RWPE2 (cell line): ENCODE measurements at regions not wholly inside any gene's neighbourhood (a gene's known extent, or its start where the extent isn't known, plus 50 kb on each side); places are given as distances from the start of the nearest gene placed in this dataset.

ENCODE experiments used
- ATAC-seq: fragments of 200-7000 bp; cut with Tn5 transposase; 3 replicates; pipeline ENCODE4 v1.9.1; 2021; ENCODE audit warnings: low read depth
- DNase-seq: peaks from one replicate; pipeline ENCODE4 v3.0.0-alpha.2; 2020; ENCODE audit warnings: low spot score
- H3K27ac ChIP-seq: fragments of 450-650 bp; 2 replicates; pipeline ENCODE4 v1.5.1; 2017; ENCODE audit warnings: mild to moderate bottlenecking; ENCODE audit not compliant: poor library complexity, severe bottlenecking
- H3K27me3 ChIP-seq: fragments of 250-450 bp; sonication (Bioruptor Pico); 2 replicates; pipeline ENCODE4 v1.5.1; 2021; ENCODE audit warnings: mild to moderate bottlenecking, moderate library complexity; ENCODE audit not compliant: insufficient read depth, poor library complexity, severe bottlenecking
- H3K36me3 ChIP-seq: fragments of 250-450 bp; sonication (Bioruptor Pico); 2 replicates; pipeline ENCODE4 v1.5.1; 2020; ENCODE audit warnings: low read depth, mild to moderate bottlenecking, moderate library complexity
- H3K4me1 ChIP-seq: fragments of 250-450 bp; sonication (Bioruptor Pico); 2 replicates; pipeline ENCODE4 v1.5.1; 2021; ENCODE audit warnings: mild to moderate bottlenecking, moderate library complexity; ENCODE audit not compliant: insufficient read depth, poor library complexity, severe bottlenecking
- H3K4me3 ChIP-seq: fragments of 250-450 bp; sonication (Bioruptor Pico); 2 replicates; pipeline ENCODE4 v1.5.1; 2021; ENCODE audit warnings: mild to moderate bottlenecking, moderate library complexity; ENCODE audit not compliant: severe bottlenecking
- H3K9me3 ChIP-seq: fragments of 250-450 bp; sonication (Bioruptor Pico); 2 replicates; pipeline ENCODE4 v1.5.1; 2021; ENCODE audit warnings: mild to moderate bottlenecking, moderate library complexity; ENCODE audit not compliant: severe bottlenecking
- CTCF ChIP-seq: fragments of 450-650 bp; IDR thresholded peaks from one replicate; pipeline ENCODE4 v1.5.1; 2017; ENCODE audit warnings: mild to moderate bottlenecking, moderate library complexity; ENCODE audit not compliant: poor library complexity, severe bottlenecking

DNA sequence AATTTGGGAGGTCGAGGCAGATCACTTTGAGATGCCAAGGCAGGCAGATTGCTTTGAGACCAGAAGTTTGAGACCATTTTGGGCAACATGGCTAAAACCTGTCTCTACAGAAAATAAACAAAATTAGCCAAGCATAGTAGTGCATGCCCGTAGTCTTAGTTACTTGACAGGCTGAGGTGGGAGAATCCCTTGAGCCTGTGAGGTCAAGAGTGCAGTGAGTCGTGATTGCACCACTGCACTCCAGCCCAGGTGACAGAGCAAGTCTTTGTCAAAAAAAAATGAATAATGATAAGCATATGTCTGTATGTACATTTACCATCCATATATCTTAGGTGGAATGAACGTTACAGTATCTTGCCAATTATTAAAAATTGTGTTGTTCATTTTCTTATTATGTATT is 2447.7 kb downstream of the PCDH9 start:
- no peaks in the 10 kb centered on the region for H3K4me1 ChIP-seq
- DNase-seq (no peak), ATAC-seq (no peak)
- H3K27me3 ChIP-seq = no peaks in the 10 kb centered on the region
- H3K4me3 ChIP-seq = no peak overlapping the region
- no peak for TF ChIP-seq CTCF
- H3K27ac ChIP-seq = no peak overlapping the region
- H3K36me3 ChIP-seq = no peaks in the 10 kb centered on the region
- H3K9me3 ChIP-seq = no peaks in the 10 kb centered on the region

- TF ChIP-seq CTCF = no peak
- DNase-seq = no peak
- no peak for ATAC-seq
- Histone ChIP-seq H3K4me1 (no peaks in the 10 kb centered on the region), H3K9me3 (no peaks in the 10 kb centered on the region), H3K27me3 (no peaks in the 10 kb centered on the region), H3K4me3 (no peak overlapping the region), H3K36me3 (no peaks in the 10 kb centered on the region), H3K27ac (no peak overlapping the region)
These were observed 2452.1 kb downstream of the PCDH9 start for GRCh38 chr13:64778002-64778401.

DNA sequence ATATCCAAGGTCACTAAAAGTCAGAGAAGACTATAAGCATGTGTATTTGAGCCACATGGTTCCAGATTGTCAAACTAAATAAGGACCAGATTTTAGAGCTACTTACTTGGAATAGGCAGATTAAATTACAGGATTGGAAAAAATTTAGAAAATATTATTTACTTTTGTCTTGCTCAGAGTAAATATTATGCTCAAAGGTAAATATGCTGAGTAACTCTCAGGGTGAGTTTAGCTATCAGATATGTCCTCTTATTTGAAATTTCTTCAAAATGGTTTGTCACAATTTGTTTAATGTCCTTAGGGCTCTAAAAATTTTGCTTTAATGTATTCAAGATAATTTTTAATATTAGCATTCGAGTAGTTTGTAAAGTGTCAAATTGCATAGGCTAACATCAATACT is 2455.2 kb downstream of the PCDH9 start:
- Histone ChIP-seq H3K4me3 (no peak overlapping the region), H3K4me1 (no peaks in the 10 kb centered on the region), H3K27ac (no peak overlapping the region), H3K9me3 (no peaks in the 10 kb centered on the region), H3K36me3 (no peaks in the 10 kb centered on the region), H3K27me3 (no peaks in the 10 kb centered on the region)
- DNase-seq = no peak
- no peak for ATAC-seq
- no peak for TF ChIP-seq CTCF

DNA sequence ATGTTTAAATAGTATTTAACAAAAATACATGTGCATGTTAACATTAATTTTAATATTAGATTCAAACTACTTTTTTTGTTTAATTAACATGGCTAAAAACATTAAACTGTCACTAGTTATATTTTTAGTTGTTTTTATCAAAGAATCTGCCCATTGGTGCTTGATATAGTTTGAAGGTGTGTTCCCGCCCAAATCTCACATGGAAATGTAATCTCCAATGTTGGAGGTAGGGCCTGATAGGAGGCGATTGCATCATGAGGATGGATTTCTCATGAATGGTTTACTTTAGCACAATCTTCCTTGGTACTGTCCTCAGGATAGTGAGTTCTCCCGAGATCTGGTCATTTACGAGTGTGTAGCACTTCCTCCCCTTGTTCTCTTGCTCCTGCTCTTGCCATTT is 2459.4 kb downstream of the PCDH9 start:
- H3K27ac ChIP-seq = no peak overlapping the region
- DNase-seq (no peak), ATAC-seq (no peak)
- H3K9me3 ChIP-seq = no peaks in the 10 kb centered on the region
- H3K36me3 ChIP-seq = no peaks in the 10 kb centered on the region
- TF ChIP-seq CTCF = no peak
- no peak overlapping the region for H3K4me3 ChIP-seq
- H3K4me1 ChIP-seq = no peaks in the 10 kb centered on the region
- no peaks in the 10 kb centered on the region for H3K27me3 ChIP-seq

- Histone ChIP-seq H3K27me3 (no peaks in the 10 kb centered on the region), H3K9me3 (no peaks in the 10 kb centered on the region), H3K4me3 (no peak overlapping the region), H3K27ac (no peak overlapping the region), H3K4me1 (no peaks in the 10 kb centered on the region), H3K36me3 (no peaks in the 10 kb centered on the region)
- ATAC-seq (no peak), DNase-seq (no peak)
- TF ChIP-seq CTCF = no peak
These were observed 2463.1 kb downstream of the PCDH9 start for GRCh38 chr13:64767054-64767453.
